K562 (cell line): ENCODE measurements at regions not wholly inside any gene's neighbourhood (a gene's known extent, or its start where the extent isn't known, plus 50 kb on each side); places are given as distances from the start of the nearest gene placed in this dataset.

ENCODE experiments used
- ATAC-seq: fragments of 200-7000 bp; cut with Tn5 transposase; 3 replicates; pipeline ENCODE4 v1.9.1; 2020; ENCODE audit warnings: moderate library complexity
- BruUV-seq: library from RNA; stranded (reverse); fragments of 400-500 nt; replicated peaks from 2 replicates; lab custom pipeline; 2021; lab: Mats Ljungman, UMichigan
- CTCF ChIA-PET: fragments of 300-600 bp; formaldehyde crosslinking; extraction: SDS; loops from one replicate; lab custom pipeline; 2021; ENCODE audit warnings: low intra/inter-chr PET ratio; lab: Yijun Ruan, JAX
- POLR2A ChIA-PET: fragments of 300-600, 350-650 bp; sonication (Branson Sonifier 250); formaldehyde crosslinking; extraction: SDS; loops from one replicate; lab custom pipeline; 2021; ENCODE audit warnings: antibody characterized with exemption, inconsistent platforms; lab: Yijun Ruan, JAX
- DNase-seq, 4 experiments: peaks; one replicate each; pipeline versions ENCODE4 v3.0.0 to v3.0.0-alpha.2; 2011 to 2018; ENCODE audit warnings: low spot score in 3 of 4, mixed read lengths in 3 of 4; ENCODE audit errors: extremely low read depth in 1 of 4
- FAIRE-seq: peaks from 2 replicates; lab custom pipeline; 2011; peaks lifted over from hg19 to GRCh38; lab: Jason Lieb, UNC
- H2AFZ ChIP-seq: 2 replicates; pipeline ENCODE4 v1.6.0; 2011; ENCODE audit warnings: low read depth, low read length, control low read depth, inconsistent platforms
- H3K27ac ChIP-seq: fragments of 200-600 bp; 3 replicates; pipeline ENCODE4 v1.8.0; 2011; ENCODE audit warnings: low read depth, mild to moderate bottlenecking, control low read depth, inconsistent platforms, low read length, moderate library complexity, mixed read lengths; ENCODE audit errors: extremely low read depth
- H3K27me3 ChIP-seq, 2 experiments: fragments of 300-600 bp in 1 of 2; 2 replicates in 1 of 2; 3 replicates in 1 of 2; pipeline versions ENCODE4 v1.6.0 to v1.8.0; 2011; ENCODE audit warnings: inconsistent platforms in 2 of 2, low read length in 2 of 2, mild to moderate bottlenecking in 1 of 2, mixed read lengths in 1 of 2, moderate library complexity in 1 of 2; ENCODE audit not compliant: control insufficient read depth in 2 of 2, insufficient read depth in 2 of 2
- H3K36me3 ChIP-seq: fragments of 300-600 bp; 3 replicates; pipeline ENCODE4 v1.8.0; 2011; ENCODE audit warnings: mild to moderate bottlenecking, low read length, inconsistent platforms; ENCODE audit not compliant: control insufficient read depth, insufficient read depth
- H3K4me1 ChIP-seq, 2 experiments: fragments of 200-600 bp in 1 of 2; replicated peaks in 1 of 2; 2 replicates in 1 of 2; 3 replicates in 1 of 2; pipeline versions ENCODE4 v1.5.1 to v1.8.0; 2011; ENCODE audit warnings: inconsistent platforms in 2 of 2, low read length in 2 of 2, mild to moderate bottlenecking in 1 of 2, mixed read lengths in 1 of 2, moderate library complexity in 1 of 2; ENCODE audit not compliant: control insufficient read depth in 2 of 2, insufficient read depth in 2 of 2
- H3K4me2 ChIP-seq: 2 replicates; pipeline ENCODE4 v1.6.1; 2011; ENCODE audit warnings: low read length, control low read depth, inconsistent platforms, mixed read lengths; ENCODE audit not compliant: insufficient read depth
- H3K4me3 ChIP-seq: fragments of 200-600 bp; sonication (generic), shearing (Covaris generic); 2 replicates; pipeline ENCODE4 v1.5.1; 2016; ENCODE audit warnings: control low read depth, inconsistent platforms
- H3K79me2 ChIP-seq: fragments of 200-600 bp; 3 replicates; pipeline ENCODE4 v1.8.0; 2011; ENCODE audit warnings: low read length, inconsistent platforms; ENCODE audit not compliant: control insufficient read depth, insufficient read depth
- H3K9ac ChIP-seq, 2 experiments: 2 replicates each; pipeline versions ENCODE4 v1.6.0 to v1.6.1; 2011; ENCODE audit warnings: low read depth in 2 of 2, low read length in 2 of 2, control low read depth in 1 of 2, inconsistent platforms in 1 of 2, mild to moderate bottlenecking in 1 of 2, mixed read lengths in 1 of 2; ENCODE audit not compliant: insufficient read depth in 1 of 2
- H3K9me1 ChIP-seq: one replicate; pipeline ENCODE4 v1.6.0; 2011; ENCODE audit warnings: inconsistent platforms, mild to moderate bottlenecking, low read length, moderate library complexity; ENCODE audit not compliant: control insufficient read depth, insufficient read depth
- H3K9me3 ChIP-seq: replicated peaks from 2 replicates; pipeline ENCODE4 v1.5.1; 2011; ENCODE audit warnings: low read depth, low read length, inconsistent platforms; ENCODE audit not compliant: control insufficient read depth, insufficient read depth
- H4K20me1 ChIP-seq: replicated peaks from 2 replicates; pipeline ENCODE4 v1.6.1; 2011; ENCODE audit warnings: low read length, inconsistent platforms, mixed read lengths; ENCODE audit not compliant: control insufficient read depth, insufficient read depth
- ARHGAP35 ChIP-seq: fragments of 450-650 bp; IDR thresholded peaks from 2 replicates; pipeline ENCODE4 v1.6.1; 2018; ENCODE audit not compliant: partially characterized antibody
- BACH1 ChIP-seq: fragments of 200-800 bp; sonication (Bioruptor generic); IDR thresholded peaks from 2 replicates; pipeline ENCODE4 v1.6.1; 2016; ENCODE audit warnings: missing genetic modification characterization, missing compliant biosample characterization
- CHD4 ChIP-seq: fragments of 200-600 bp; sonication (generic); IDR thresholded peaks from 3 replicates; pipeline ENCODE4 v1.6.1; 2012; ENCODE audit warnings: low read depth, mild to moderate bottlenecking, mixed read lengths, low read length, inconsistent platforms; ENCODE audit not compliant: insufficient read depth, insufficient replicate concordance, poor library complexity, severe bottlenecking
- FOXJ3 ChIP-seq: sonication (generic); formaldehyde crosslinking; IDR thresholded peaks from 2 replicates; pipeline ENCODE4 v1.4.0; 2020; ENCODE audit warnings: mild to moderate bottlenecking, missing genetic modification reagents
- HDAC6 ChIP-seq: IDR thresholded peaks from 2 replicates; pipeline ENCODE4 v1.6.1; 2012; ENCODE audit warnings: low read depth, mild to moderate bottlenecking, control low read depth, inconsistent platforms, low read length, moderate library complexity
- HMG20A ChIP-seq: fragments of 450-650 bp; formaldehyde crosslinking; conservative IDR thresholded peaks from 2 replicates; pipeline ENCODE4 v1.4.0; 2020; ENCODE audit warnings: mild to moderate bottlenecking, mixed read lengths
- MED1 ChIP-seq: sonication (generic); formaldehyde crosslinking; IDR thresholded peaks from 2 replicates; pipeline ENCODE4 v1.8.1; 2023; ENCODE audit warnings: missing genetic modification reagents, borderline replicate concordance
- NEUROD1 ChIP-seq: fragments of 150-350 bp; IDR thresholded peaks from 2 replicates; pipeline ENCODE4 v1.6.1; 2014; ENCODE audit warnings: borderline replicate concordance, low read length, low read depth; ENCODE audit not compliant: partially characterized antibody
- NONO ChIP-seq, 2 experiments: fragments of 200-400 bp in 1 of 2; fragments of 450-650 bp in 1 of 2; formaldehyde crosslinking in 1 of 2; IDR thresholded peaks; 2 replicates each; pipeline ENCODE4 v1.6.1; 2017; ENCODE audit warnings: low read depth in 2 of 2, mild to moderate bottlenecking in 2 of 2, moderate library complexity in 2 of 2, low read length in 1 of 2
- SIRT6 ChIP-seq: IDR thresholded peaks from one replicate; pipeline ENCODE4 v1.6.1; 2012; ENCODE audit warnings: low read depth, mild to moderate bottlenecking, control low read depth, inconsistent platforms, low read length, moderate library complexity
- SLC30A9 ChIP-seq: fragments of 250-450 bp; sonication (Bioruptor Pico); IDR thresholded peaks from 2 replicates; pipeline ENCODE4 v1.8.0; 2022; ENCODE audit warnings: mild to moderate bottlenecking, moderate library complexity
- THAP7 ChIP-seq: fragments of 250-450 bp; sonication (Bioruptor Pico); IDR thresholded peaks from 2 replicates; pipeline ENCODE4 v1.5.0; 2021
- ZNF232 ChIP-seq: sonication (generic); formaldehyde crosslinking; IDR thresholded peaks from 2 replicates; pipeline ENCODE4 v1.8.0; 2022; ENCODE audit warnings: mild to moderate bottlenecking, missing genetic modification reagents
- ZNF408 ChIP-seq: fragments of 250-450 bp; sonication (Bioruptor Pico); IDR thresholded peaks from 2 replicates; pipeline ENCODE4 v1.4.0; 2020; ENCODE audit warnings: low read depth, mild to moderate bottlenecking, moderate library complexity
- ZNF583 ChIP-seq: fragments of 250-450 bp; sonication (Bioruptor Pico); IDR thresholded peaks from 2 replicates; pipeline ENCODE4 v1.4.0; 2020
- WGBS: fragments of 100-300 bp; shearing (Covaris generic); methylation state at CpG from one replicate; pipeline ENCODE4 v1.1.6; 2016; ENCODE audit warnings: low coverage, mixed read lengths; ENCODE audit not compliant: insufficient coverage; ENCODE audit errors: missing lambda C conversion rate; 5-methylcytosine and 5-hydroxymethylcytosine counted together
- in situ Hi-C: fragments of 300-500 bp; cut with MboI; formaldehyde crosslinking; loops from 4 replicates; pipeline ENCODE4 v1.15.0; 2018; ENCODE audit warnings: inconsistent platforms, mixed read lengths
- intact Hi-C: fragments of 100-400 bp; cut with micrococcal nuclease; formaldehyde crosslinking; loops from 2 replicates; pipeline ENCODE4 v1.14.2; 2022
- TF ChIP-seq, protein P1 (sequence below), 2 experiments: fragments of 200-800 bp in 1 of 2; sonication (Bioruptor generic) in 1 of 2; sonication (generic) in 1 of 2; formaldehyde crosslinking in 1 of 2; IDR thresholded peaks in 1 of 2; conservative IDR thresholded peaks in 1 of 2; 2 replicates each; pipeline versions ENCODE4 v1.5.0 to v1.6.1; 2016 to 2020; ENCODE audit warnings: missing compliant biosample characterization in 1 of 2, missing genetic modification characterization in 1 of 2, missing genetic modification reagents in 1 of 2
- TF ChIP-seq, protein P2 (sequence below): IDR thresholded peaks from 2 replicates; pipeline ENCODE4 v1.6.1; 2011; ENCODE audit not compliant: insufficient read length; ENCODE audit errors: extremely low read depth

GRCh38 chr10:52477305-52477704 lies 163.2 kb downstream of the DKK1 start:
- no TSS peak for BruUV-seq
- CTCF ChIA-PET, result no interaction called here
- WGBS, result 1% methylated on average over 4 of the region's 4 CpGs

DNA sequence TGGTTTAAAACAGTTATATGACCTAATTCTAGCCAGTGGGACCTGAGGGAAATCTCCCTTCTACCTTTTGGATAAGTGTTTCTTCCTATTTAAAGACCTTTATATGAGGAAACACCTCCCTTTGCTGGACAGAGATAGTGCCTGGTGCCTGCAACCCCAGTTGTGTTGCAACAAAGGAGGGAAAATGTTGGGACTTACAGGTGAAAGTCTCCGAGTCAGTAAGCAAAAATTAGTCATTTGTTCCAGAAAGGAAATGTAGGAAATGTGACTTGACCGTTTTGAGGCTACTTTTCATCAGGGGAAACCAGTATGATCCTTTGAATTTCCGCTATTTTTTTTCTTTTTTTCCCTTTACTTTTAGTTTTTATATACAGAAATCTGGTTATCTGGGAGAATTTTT lies 165.5 kb downstream of the DKK1 start:
- Histone ChIP-seq H3K36me3 (no peaks in the 10 kb centered on the region), H3K27ac (no peak overlapping the region), H3K4me3 (no peak overlapping the region), H3K27me3 (no peaks in the 10 kb centered on the region), H4K20me1 (no peaks in the 10 kb centered on the region), H3K9me1 (no peaks in the 10 kb centered on the region), H3K4me2 (no peak overlapping the region), H3K4me1 (no peaks in the 10 kb centered on the region), H3K9me3 (no peaks in the 10 kb centered on the region), H2AFZ (no peak overlapping the region), H3K9ac (no peak overlapping the region), H3K79me2 (no peaks in the 10 kb centered on the region)
- FAIRE-seq, result no peak
- ChIA-PET POLR2A (no interaction called here), CTCF (no interaction called here)
- ATAC-seq, result no peak
- WGBS, result 3% methylated on average over 3 of the region's 3 CpGs
- DNase-seq, result no peak
- in situ Hi-C loops (no loop called here), intact Hi-C loops (no loop called here)
- no TSS peak for BruUV-seq
- TF ChIP-seq MED1 (CRISPR knock-in tag), result no peak
- TF ChIP-seq ARHGAP35, result no peak
- TF ChIP-seq, protein P1, sequence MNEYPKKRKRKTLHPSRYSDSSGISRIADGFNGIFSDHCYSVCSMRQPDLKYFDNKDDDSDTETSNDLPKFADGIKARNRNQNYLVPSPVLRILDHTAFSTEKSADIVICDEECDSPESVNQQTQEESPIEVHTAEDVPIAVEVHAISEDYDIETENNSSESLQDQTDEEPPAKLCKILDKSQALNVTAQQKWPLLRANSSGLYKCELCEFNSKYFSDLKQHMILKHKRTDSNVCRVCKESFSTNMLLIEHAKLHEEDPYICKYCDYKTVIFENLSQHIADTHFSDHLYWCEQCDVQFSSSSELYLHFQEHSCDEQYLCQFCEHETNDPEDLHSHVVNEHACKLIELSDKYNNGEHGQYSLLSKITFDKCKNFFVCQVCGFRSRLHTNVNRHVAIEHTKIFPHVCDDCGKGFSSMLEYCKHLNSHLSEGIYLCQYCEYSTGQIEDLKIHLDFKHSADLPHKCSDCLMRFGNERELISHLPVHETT (CRISPR knock-in tag; conservative IDR thresholded peaks at IDR 0.05 in 1 of 2, IDR thresholded peaks at IDR 0.05 in 1 of 2), result no peak
- TF ChIP-seq THAP7 (CRISPR knock-in tag), result no peak
- TF ChIP-seq ZNF408, result no peak
- TF ChIP-seq NEUROD1, result no peak
- no peak for TF ChIP-seq FOXJ3 (CRISPR knock-in tag)
- TF ChIP-seq, protein P2, sequence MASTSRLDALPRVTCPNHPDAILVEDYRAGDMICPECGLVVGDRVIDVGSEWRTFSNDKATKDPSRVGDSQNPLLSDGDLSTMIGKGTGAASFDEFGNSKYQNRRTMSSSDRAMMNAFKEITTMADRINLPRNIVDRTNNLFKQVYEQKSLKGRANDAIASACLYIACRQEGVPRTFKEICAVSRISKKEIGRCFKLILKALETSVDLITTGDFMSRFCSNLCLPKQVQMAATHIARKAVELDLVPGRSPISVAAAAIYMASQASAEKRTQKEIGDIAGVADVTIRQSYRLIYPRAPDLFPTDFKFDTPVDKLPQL, result no peak
- no peak for TF ChIP-seq CHD4
- no peak for TF ChIP-seq NONO (IDR thresholded peaks at IDR 0.05; ENCODE audit: low read depth in 2 of 2, low read length in 1 of 2)
- no peak for TF ChIP-seq BACH1 (tag)
- no peak for TF ChIP-seq ZNF583 (CRISPR knock-in tag)

More at GRCh38 chr10:52477305-52477704, 163.2 kb downstream of the DKK1 start:
- no peak overlapping the region for H3K27ac ChIP-seq
- no peak for DNase-seq
- no peaks in the 10 kb centered on the region for H3K9me1 ChIP-seq
- no peak overlapping the region for H2AFZ ChIP-seq
- no peaks in the 10 kb centered on the region for H3K79me2 ChIP-seq
- ATAC-seq, result no peak
- H3K4me2 ChIP-seq, result no peak overlapping the region
- no peaks in the 10 kb centered on the region for H3K9me3 ChIP-seq
- POLR2A ChIA-PET, result no interaction called here
- in situ Hi-C loops, result no loop called here
- H3K4me3 ChIP-seq, result no peak overlapping the region
- FAIRE-seq, result no peak
- H3K36me3 ChIP-seq, result no peaks in the 10 kb centered on the region
- no peaks in the 10 kb centered on the region for H3K27me3 ChIP-seq
- no peaks in the 10 kb centered on the region for H4K20me1 ChIP-seq
- TF ChIP-seq SLC30A9 (CRISPR knock-in tag) (no peak), HDAC6 (no peak), SIRT6 (no peak), HMG20A (CRISPR knock-in tag) (no peak), ZNF232 (CRISPR knock-in tag) (no peak)
- intact Hi-C loops, result no loop called here
- H3K4me1 ChIP-seq, result no peaks in the 10 kb centered on the region
- no peak overlapping the region for H3K9ac ChIP-seq
